ENCODE measurements at regions not wholly inside any gene's neighbourhood (a gene's known extent, or its start where the extent isn't known, plus 50 kb on each side); places are given as distances from the start of the nearest gene placed in this dataset.

DNA sequence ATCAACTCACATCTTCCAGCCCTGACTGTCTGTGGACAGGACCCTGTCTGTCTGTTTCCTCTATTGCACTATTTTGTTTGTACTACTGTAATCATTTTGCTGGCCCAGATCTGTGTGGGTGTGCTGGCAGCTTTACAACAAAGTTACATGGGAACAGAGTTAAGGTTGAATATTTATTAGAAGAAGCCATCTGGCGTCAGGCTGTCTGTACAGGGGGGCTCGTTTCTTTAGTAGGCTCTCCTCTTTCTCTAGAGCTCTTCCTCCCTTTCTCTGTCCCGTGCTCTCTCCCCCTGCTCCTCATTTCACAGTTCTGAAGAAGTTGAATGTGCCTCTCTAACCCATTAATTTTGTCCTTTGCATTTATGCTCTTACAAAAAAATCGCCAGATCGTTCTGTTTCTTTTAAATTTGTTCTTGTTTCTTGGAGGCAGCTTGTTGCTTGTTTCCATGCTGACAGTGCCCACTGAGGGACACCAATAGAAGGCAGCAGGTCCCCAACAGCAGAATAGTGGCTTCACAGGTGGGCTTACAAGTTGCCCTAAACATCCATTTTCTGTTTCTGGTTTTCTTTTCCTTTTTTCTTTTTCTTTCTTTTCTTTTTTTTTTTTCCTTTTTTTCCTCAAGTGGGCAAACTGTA, 315.2 kb upstream of the ZEB2 start:
- no peak for DNase-seq (ENCODE audit: low read depth in 3 of 3)

DNA sequence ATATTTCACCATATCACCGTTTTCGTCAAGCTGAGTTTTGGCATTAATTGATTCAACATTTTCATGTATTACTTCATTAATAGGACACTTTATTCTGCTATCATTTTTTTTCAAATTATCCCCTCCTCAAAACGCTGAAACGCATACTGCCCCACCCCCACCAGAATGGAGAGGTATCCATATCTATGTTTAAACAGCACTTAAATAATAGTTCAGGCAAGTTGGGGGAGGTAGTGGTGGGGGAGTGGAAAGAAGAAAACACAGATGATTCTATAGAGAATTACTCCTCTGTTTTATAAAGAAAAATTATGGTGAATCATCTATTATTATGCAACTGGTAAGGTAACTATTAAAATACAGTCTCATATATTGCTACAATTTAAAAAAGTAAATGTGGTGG, 314.4 kb upstream of the ZEB2 start:
- no peak for DNase-seq (ENCODE audit: low read depth in 3 of 3)

DNA sequence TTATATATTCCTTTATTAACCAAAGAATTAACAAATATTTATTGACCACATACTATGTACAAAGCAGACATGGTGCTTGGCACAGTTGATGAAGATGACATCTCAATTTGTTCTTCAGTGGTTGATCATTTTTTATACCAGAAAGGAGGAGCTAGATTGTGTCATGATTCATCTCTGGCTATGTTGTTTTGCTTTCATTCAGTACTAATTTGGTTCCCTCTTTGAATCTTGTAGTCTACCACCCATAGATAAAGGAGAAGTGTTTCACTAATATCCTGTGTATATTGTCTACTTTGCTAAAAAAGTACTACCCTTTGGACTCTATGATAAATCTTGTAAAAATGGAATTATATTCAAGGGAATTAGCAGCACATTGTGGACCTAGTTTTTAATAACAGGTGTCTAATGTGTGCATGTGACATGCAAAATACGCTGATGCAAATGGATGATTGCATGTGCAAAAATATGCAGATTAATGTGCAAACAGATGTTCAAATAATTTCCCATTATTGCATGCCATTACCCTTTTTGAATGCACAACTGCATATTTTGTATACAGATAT, 313.2 kb upstream of the ZEB2 start:
- no peak for DNase-seq (ENCODE audit: low read depth in 3 of 3)

DNA sequence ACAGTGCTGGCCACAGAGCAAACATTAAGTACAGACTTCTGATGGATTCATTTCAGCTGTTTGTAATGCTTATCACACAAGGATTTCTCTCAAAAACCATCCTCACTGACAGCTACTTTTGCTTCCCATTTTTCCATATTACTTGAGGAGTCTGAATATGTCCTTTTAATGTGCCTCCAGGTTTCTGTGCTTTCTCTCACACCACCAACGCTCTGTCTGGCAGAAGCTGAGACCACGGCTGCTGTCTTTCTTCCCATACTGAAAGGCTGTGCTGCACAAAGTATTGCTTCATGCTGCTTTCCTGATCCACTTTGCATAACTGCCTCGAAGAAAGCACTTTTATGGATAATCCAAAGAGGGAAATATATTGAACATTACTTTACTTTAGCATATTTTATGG, 312.1 kb upstream of the ZEB2 start:
- no peak for DNase-seq (ENCODE audit: low read depth in 3 of 3)

DNA sequence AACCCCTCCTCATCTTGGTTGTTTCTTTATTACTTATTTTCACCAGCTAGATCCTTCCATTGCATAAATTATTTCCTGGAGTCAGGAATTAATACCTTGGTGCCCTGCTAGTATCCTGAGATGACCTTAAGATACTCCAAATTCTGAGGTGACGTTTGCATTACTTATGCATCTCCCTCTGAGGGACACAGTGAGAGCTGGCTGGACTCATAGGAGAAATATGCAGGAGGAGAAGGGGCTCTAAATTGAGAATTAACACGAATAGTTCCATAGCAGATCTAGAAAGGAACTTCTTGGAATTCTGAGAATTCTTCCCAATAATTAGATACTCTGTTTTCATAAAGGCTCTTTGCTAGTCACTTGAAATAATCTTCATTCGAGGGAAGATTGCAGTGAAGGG, 310.6 kb upstream of the ZEB2 start:
- no peak for DNase-seq (ENCODE audit: low read depth in 3 of 3)

DNA sequence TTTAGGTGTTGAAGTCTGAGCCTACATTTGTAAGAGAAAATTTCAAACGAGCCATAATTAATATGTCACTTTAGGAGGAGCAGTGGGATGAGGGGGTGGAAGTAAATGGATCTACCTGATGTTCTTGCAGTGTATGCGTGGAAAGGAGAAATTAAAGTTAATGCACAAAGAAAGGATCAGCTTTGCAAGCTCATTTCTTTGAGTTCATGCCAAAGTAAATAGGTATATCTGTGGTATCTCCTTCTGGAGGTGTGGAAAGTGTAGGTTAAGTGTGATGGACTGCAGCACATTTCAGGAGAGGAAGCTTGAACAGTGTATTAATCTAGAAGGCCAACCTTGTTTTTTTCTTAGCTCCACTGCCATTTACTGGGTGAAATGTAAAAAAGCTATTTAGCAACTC, 307.5 kb upstream of the ZEB2 start:
- no peak for DNase-seq (ENCODE audit: low read depth in 3 of 3)

DNA sequence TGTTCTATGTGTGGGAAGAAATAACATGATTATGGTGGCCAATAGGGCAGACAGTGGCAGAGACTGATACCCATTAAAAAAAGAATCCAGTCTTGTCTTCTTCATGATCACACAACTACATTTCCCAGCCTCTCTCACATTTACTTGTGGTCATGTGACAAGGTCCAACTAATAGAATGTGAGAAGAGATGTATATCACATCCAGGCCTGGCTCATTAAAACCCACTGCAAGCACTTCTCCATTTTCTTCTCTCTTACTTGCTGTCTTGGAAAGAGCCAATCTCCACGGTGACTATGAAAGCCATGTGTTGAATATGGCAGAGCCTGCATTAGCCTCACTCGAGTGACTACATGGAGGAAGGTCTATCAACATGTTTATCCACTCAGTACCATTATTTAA, 306.2 kb upstream of the ZEB2 start:
- DNase-seq (ENCODE audit: low read depth in 3 of 3) = no peak

DNA sequence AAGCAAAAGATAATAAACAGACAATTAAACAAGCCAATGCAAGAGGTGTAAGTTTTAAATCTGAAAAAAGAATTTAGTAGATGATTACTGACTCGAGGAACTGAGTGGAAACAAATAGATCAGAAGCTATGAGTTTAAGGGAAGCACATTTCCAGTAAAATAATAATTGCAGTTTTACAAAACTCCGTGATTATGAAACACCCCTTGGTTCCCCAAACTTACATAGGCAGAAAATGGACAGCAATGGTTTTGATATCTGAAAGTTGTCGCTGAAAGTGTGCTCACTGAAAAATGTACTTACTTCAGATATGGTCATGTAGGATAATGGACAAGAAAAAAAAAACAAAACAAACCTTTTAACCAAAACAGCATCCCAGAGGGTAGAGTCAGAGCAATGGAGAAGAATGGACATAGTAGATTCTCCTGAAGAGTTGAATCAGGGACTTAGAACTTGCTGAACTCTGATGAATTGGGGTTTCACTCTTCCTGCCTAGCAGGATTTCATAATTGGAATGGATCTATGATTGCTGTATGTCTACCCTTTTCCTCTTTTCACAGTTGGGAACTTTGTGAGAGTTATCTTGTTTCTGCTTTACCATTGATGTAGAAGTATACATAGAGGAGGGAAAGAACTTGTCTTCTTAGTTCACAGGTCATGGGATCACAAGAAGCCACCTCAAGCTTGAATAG, 305.6 kb upstream of the ZEB2 start:
- DNase-seq (ENCODE audit: low read depth in 3 of 3) = no peak

DNA sequence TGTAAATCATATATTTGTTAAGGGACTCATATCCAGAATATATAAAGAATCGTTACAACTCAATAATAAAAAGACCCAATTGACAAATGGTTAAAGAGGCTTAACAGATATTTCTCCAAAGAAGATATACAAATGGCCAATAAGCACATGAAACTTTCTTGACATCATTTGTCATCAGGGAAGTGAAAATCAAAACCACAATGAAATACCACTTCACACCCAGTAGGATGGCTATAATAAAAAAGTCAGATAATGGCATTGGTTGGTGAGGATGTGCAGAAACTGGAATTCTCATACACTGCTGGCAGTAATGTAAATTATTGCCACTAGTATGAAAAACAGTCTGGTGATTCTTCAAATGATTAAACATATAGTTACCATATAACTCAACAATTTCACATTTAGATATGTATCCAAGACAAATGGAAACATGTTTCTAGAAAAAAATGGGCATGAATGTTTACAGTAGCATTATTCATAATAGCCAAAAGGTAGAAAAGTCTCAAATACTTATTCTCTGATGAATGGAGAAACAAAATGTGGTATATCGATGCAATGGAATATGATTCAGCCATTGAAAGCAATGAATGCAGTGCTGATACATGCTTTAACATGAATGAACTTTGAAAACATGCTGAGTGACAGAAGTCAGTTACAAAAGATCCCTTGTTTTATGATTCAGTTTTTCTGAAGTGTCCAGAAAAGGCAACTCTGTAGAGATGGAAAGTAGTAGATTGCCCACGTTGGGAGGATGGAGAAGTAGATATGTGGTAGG, 304.6 kb upstream of the ZEB2 start:
- DNase-seq (ENCODE audit: low read depth in 3 of 3) = no peak

DNA sequence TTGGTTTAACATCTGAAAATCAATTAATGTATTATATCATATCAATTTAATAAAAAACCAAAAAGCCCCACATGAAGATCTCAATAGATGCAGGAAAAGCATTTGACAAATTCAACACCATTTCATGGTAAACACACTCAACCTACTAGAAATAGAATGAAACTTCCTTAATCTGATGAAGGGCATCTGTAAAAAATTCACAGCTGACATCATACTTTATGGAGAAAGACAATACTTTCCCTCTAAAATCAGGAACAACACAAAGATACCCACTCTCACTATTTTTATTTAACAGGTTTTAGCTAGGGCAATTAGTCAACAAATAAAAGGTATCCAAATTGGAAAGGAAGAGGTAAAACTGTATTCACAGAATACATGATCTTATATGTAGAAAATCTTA, 303.0 kb upstream of the ZEB2 start:
- DNase-seq (ENCODE audit: low read depth in 3 of 3) = no peak

DNA sequence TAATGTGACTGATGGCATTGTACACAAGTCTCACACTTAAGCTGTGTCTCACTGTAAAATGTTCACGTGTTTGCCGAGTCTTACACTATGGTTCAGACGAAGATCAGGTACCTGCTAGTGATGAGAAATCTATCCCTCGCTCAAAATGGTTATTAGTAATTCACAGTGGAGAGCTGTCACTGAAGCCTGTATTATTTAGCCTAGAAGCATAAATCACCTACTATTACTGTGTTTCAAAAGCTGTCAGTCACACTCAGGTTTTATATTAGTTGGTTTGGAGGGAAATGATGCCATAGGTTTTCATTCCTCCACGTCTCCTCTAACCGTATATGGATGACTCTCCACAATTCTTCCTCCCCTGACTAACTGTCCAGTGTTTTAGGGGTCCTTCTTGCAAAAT, 292.4 kb upstream of the ZEB2 start:
- DNase-seq (ENCODE audit: low read depth in 3 of 3) = no peak

DNA sequence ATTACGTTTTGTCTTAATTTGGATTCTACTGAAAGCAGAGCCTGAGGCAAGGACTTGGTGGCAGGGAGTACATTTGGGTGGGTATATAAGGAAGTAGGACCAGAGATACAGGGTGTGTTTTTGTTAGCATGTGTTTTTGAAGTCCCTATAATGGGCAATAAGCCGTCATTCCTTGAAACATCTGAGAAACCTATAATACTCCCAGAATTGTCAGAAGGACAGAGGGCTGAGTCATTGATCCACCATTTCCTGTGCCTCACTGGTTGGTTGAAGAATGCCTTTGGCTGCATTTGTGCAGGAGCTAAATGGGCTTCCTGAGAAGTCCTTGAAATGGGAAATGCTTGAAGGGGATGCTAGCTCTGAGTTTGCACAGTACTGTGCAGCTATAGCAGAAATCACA, 281.8 kb upstream of the ZEB2 start:
- no peak for DNase-seq (ENCODE audit: low read depth in 3 of 3)

DNA sequence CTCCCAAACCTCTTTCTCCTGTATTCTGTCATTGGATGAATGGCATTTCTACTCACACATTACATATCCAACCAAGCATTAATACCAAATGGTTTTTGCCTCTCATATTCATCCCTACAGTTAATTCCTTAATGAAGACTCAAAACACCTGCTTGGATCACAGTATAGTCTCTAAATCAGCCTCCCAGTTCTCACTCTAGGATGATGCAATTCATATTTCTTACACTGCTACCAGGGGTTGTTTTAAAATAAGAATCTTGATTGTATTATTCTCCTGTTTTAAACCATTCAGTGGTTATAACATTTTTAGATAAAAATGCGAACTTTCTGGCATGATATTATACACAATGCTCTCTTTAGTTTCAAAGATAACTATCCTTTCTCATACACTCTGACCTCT, 281.4 kb upstream of the ZEB2 start:
- no peak for DNase-seq (ENCODE audit: low read depth in 3 of 3)

DNA sequence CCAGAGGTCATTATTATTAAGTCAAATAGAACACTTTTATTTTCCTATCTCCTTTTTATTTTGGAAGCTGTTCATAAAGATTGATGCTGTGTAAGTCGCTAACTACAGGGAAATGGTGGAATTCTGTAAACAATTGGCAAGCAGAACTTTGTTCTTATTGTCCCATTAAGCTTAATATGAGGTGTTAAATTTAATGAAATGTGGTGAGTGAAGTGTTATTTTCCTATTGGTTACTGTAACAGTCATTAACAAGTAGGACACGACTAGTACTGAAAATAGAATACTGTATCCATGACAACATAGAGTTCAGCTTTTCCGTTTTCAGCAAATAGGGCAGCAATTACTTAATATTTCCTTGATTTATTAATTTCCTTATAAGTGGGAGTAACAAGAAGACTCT, 279.1 kb upstream of the ZEB2 start:
- DNase-seq (ENCODE audit: low read depth in 3 of 3) = no peak

DNA sequence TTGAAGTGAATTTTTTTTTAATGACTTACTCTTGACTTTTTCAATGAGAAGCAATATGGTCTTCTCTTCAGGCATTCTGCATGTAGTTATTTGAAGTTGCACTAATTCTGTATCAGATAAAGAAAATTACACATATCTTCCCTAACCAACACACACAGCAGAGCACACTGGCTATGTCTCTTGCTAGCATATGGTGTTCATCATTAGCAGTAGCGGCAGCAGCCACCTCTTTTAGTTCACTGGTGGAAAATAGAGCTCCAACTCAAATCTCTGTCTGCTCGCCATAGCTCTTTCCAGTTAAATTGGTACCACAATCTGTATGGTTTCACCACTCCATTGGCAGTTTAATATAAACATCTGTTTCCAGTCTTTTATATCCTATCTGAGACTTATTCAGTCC, 278.1 kb upstream of the ZEB2 start:
- no peak for DNase-seq (ENCODE audit: low read depth in 3 of 3)

DNA sequence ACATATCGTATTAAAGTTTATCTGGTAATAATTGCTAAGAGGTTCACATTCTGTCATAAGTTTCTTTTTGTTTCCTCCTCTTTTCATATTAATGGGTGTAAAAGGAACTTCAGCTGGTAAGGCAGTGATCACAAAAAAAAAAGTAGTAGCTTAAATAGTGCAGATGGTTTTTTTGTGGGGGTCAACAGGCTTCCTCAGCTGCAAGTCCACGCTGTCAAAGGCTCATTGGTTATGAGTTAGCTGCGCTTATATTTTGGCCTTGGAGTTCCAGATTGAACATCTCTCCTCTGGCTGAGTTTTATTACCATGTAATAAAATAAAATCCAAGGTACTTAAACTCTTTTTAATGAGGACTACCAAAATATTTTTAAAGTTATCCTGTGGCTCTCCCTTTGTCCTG, 277.0 kb upstream of the ZEB2 start:
- no peak for DNase-seq (ENCODE audit: low read depth in 3 of 3)

DNA sequence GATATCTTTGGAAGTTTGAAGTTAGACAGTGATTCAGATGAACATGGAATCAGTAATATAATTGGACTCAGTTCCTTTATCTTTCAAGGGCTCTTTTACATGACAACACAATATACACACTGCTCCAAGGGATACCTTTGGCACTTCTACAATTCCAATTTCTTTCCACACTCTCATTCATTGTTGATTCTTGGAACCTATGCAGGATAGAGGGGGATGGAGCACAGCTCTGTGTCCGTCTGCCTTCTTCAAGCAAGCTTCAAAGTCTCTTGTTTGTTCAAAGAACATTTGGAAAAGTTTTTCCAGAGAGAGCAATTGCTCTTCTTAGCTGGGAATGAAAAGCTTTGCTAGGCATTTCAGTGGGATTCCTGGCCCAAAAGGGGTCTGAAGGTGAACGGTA, 276.2 kb upstream of the ZEB2 start:
- no peak for DNase-seq (ENCODE audit: low read depth in 3 of 3)

DNA sequence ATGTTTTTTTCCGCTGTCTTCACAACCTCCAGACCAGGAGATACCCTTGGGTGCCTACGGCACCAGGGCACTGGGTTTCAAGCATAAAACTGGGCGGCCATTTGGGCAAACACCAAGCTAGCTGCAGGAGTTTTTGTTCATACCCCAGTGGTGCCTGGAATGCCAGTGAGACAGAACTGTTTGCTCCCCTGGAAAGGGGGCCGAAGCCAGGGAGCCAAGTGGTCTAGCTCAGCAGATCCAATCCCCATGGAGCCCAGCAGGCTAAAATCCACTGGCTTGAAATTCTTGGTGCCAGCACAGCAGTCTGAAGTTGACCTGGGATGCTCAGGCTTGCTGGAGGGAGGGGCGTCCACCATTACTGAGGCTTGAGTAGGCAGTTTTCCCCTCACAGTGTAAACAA, 265.3 kb upstream of the ZEB2 start:
- no peak for DNase-seq (ENCODE audit: low read depth in 3 of 3)

DNA sequence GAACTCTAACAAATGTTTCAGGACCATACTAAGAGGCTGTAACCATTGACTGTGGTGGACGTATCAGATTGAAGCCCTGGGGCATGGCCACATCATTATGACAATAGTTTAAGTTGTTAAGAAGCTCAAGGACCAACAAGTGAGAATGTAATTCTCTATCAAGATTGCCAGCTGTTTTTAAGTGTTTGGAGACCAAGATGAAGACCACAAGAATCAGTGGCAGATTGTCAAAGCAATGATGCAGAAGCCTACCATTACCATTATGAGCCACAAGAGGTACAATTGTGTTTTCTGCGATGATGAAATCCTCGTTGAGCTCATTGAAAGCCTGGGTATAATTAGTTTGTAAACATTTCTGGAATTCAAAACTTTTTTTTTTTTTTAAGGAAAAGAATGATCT, 261.1 kb upstream of the ZEB2 start:
- no peak for DNase-seq (ENCODE audit: low read depth in 3 of 3)

DNA sequence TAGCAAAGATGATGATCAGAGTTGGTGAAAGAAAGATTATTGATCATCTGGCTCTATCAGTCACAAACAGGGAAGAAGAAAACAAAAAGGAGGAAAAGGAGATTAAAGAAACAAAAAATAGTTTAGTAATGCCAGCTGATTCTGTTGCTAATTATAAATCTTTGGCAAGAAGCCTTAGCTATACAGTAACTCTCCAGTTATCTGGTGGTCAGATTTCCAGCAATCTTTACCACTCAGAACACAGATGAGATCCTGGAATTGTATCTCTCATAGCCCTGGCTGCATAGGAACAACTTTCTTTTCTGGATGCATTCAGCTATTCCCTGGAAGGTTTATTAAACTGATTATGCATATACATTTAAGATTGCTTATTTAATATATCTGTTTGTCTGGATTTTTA, 256.8 kb upstream of the ZEB2 start:
- DNase-seq (ENCODE audit: low read depth in 3 of 3) = no peak

DNA sequence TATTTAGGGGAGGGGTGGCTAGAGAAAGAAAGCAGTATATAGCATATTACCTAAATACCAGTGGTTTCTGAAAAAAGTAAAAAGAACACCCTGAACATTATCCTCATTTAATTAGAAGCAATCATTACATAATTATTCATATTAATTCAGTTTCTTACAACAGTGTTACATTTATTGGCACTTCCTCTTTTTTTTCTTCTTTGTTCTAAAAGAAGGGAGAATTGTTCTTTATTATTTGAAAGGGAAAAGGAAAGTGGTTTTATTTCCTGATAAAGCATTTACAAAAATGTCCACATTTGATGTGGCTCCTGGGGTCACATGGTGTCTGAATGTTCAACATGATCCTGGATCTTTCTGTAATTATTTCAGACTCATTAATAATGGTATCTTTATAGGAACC, 254.9 kb upstream of the ZEB2 start:
- no peak for DNase-seq (ENCODE audit: low read depth in 3 of 3)

DNA sequence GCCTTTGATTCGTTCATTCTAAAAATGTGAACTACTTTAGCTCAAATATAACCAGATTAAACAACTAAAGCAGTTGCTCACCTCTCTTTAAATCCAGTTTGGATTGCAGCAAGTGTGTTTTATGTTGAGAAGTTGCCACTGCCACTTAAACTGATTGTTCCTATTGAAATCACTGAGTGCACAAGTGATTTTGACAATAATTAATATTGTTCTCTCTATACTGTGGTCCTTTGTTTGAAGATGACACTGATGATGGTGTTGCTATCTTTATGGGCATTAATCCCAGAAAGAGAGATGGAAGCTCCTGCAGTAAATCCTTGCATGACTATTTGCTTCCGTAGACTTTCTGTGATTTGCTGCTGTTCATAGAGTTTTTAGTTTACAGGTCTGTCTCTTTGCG, 251.4 kb upstream of the ZEB2 start:
- DNase-seq (ENCODE audit: low read depth in 3 of 3) = no peak

DNA sequence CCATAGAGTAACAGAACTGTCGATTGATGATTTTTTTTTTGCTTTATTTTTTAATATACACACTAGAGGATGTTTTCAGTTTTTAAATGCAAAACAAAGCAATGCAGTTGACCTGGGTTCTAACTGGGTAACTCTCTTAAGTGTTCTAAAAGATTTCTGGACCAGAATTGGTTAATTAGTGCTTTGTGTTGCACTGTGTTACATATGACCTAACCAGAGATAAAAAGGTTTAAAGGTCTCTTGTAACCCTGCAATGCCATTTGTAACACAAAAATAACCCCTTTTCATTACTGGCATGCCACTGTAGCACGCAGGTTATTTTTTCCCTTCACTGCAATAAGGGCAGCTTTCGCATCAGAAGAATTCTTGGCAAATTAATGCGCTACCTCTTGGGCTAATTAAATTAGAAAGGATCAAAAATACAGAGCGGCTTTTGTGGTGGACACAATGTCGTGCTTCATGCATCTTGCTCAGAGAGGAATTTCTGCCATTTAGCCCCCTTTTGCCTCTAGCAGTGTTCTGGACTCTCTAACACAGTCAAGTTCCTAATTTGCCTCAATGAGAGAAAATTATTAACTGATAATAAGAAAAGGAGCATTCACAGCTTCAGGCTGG, 250.8 kb upstream of the ZEB2 start:
- DNase-seq (ENCODE audit: low read depth in 3 of 3) = no peak
